Prostate gland (tissue), 2 donors: ENCODE measurements at regions not wholly inside any gene's neighbourhood (a gene's known extent, or its start where the extent isn't known, plus 50 kb on each side); places are given as distances from the start of the nearest gene placed in this dataset.

Experiments
- CTCF ChIP-seq, 4 experiments: fragments of 200-600 bp in 2 of 4; fragments of 450-650 bp in 2 of 4; sonication (generic) in 2 of 4; IDR thresholded peaks; 1 replicate in 3 of 4; 2 replicates in 1 of 4; pipeline ENCODE4 v1.5.1; 2016 to 2019; ENCODE audit warnings: antibody characterized with exemption in 4 of 4, mild to moderate bottlenecking in 2 of 4, moderate library complexity in 2 of 4
- POLR2AphosphoS5 ChIP-seq: sonication (generic); formaldehyde crosslinking; IDR thresholded peaks from one replicate; pipeline ENCODE4 v1.6.1; 2017; ENCODE audit warnings: antibody characterized with exemption

- TF ChIP-seq CTCF (IDR thresholded peaks at IDR 0.05), result no peak
- TF ChIP-seq POLR2AphosphoS5, result no peak
These were observed 268.2 kb downstream of the SAMD5 start for GRCh38 chr6:147776631-147777213.
